ENCODE measurements at regions not wholly inside any gene's neighbourhood (a gene's known extent, or its start where the extent isn't known, plus 50 kb on each side); places are given as distances from the start of the nearest gene placed in this dataset.

DNA sequence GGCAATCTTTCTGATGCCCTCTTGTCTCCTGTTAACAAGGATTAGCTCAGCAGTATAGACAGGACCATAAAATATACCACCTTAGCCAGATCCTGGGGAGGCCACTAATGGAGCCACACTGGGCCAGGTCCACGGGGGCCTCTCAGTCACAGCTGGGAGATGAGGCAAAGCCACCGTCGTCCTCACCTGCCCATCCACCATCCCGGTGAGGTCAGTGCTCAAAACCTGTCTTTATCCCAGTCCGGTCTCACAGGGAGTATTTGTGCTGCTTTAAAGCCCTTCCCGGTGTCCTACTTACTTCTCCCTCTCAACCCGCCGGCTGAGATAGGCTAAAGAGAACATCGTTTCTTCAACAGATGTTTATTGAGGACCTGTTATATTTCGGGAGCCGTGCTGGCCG is 104.3 kb downstream of the EDN3 start:
- DNase-seq = no peak

GRCh38 chr20:59405226-59406200 is 105.1 kb downstream of the EDN3 start:
- no peak for DNase-seq

- no peak for DNase-seq
Measured at GRCh38 chr20:59406446-59406845, 106.0 kb downstream of the EDN3 start.

DNA sequence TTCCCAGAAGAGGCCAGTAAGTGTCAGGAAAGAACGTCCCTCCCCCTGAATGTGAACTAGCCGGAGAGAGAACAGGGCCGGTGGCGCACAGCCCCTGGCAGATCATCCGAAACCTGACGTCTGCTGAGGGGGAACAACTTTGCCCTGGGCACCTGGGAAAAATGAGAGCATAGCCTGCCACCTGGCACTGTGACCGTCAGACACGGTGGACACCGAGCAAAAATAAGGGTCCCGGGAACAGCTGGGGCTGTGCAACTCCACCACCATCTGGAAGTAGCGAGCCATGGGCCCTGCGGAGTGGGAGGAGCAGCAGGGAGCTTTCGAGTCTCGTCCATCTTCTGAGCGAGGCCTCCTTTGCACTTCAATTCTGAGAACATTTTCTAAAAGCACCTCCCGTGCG is 110.8 kb downstream of the EDN3 start:
- DNase-seq = no peak

GRCh38 chr20:59411589-59411988 is 111.2 kb downstream of the EDN3 start:
- no peak for DNase-seq

DNA sequence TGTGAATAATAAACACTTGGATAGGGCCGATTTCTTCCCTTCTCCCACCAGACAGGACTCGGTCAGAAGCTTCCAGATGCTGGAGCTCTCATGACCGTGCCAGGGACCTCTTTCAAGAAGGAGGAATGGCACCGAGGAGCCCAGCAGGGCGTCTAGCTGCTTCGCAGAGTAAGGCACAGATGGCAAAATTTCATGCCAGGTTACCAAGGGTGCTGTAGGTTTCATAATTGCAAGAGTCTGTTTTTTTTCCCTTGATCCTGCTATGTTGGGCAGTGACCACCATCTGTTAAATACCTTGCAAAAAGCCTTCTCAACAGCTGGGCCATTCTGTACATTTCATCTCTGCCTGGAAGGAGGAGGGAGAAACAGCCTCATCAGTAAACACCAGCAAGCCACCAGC is 111.8 kb downstream of the EDN3 start:
- no peak for DNase-seq

GRCh38 chr20:59412875-59413284 is 112.5 kb downstream of the EDN3 start:
- DNase-seq = no peak

- DNase-seq = no peak
Measured at GRCh38 chr20:59413326-59413865, 113.0 kb downstream of the EDN3 start.

DNA sequence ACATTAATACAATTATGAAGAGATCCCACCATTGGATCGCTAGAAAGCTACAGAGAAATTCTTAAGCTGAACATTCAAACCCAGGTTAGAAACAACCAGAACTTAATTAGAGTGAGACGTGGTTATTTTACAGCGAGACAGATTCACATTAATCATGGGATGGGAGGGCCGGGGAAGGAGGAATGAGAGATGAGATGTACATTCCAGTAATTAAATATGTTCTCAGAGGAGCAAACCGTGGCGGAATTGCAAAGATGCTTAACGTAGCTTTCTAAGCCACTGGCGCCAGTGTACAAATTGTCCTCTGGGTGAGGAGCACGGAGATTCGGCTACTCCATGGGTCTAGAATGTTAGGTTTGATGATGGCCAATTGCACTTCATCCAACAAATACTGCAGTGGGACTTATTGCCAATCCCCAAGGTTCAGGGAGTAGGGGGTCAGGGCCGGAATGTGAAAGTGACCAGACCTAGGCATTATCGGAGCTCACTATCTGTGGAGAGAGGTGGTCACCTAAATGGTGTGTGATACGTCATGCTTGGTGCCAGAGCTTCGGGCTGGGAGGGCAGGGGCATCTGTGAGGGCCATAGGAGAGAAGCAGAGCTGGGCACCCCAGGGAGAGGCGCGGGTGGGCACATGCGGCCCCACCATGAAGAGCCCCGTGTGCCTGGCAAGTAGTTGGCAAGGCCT is 114.7 kb downstream of the EDN3 start:
- DNase-seq = no peak

GRCh38 chr20:59416916-59417315 is 116.5 kb downstream of the EDN3 start:
- DNase-seq = no peak

GRCh38 chr20:59421089-59421488 is 120.7 kb downstream of the EDN3 start:
- DNase-seq = no peak

DNA sequence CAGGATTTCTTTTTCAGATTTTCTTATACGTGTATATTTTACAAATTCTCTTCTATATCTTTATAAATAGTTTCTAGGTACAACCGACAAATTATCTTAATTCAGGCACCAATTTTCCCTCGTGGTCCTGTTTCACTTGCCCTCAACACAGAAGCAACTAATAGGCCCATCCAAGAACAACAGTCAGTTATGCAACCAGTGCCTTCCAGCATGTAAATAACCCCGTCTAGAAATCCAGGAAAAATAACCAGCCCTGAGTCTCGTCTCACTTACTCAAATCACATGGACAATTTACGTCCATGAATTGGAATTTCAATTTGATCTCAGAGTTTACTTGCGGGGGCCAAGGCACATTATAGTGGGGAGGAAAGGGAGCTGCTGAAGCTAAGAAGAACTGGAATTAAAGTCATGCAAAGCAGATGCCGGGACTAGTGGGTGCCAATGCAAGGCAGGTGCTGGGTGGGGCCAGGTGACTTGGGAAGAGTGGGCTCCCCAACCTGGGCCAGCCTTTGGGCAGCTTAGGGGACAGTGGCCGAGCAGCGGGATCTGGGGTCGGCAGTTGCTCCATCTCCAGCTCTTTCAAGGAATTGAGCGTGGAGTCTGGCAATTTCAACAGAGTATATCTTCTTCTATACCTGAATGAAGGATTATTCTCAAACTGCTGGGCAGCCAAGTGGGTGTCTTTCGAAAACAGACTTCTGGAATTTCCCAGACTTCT is 121.7 kb downstream of the EDN3 start:
- no peak for DNase-seq

- DNase-seq = no peak
Measured at GRCh38 chr20:59422872-59423544, 122.6 kb downstream of the EDN3 start.

GRCh38 chr20:59424976-59425375 is 124.6 kb downstream of the EDN3 start:
- DNase-seq = no peak

GRCh38 chr20:59425572-59425971 is 125.2 kb downstream of the EDN3 start:
- no peak for DNase-seq

DNA sequence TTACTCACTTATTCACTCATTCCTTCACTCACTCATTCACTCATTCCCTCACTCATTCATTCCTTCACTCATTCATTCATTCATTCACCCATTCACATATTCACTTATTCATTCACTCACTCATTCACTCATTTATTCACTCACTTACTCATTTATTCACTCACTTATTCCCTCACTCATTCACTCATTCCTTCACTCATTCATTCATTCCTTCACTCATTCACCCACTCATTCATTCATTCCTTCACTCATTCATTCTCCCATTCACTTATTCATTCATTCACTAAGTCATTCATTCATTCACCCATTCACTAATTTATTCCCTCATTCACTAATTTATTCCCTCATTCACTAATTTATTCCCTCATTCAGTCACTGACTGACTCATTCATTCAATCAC is 127.6 kb downstream of the EDN3 start:
- no peak for DNase-seq

DNA sequence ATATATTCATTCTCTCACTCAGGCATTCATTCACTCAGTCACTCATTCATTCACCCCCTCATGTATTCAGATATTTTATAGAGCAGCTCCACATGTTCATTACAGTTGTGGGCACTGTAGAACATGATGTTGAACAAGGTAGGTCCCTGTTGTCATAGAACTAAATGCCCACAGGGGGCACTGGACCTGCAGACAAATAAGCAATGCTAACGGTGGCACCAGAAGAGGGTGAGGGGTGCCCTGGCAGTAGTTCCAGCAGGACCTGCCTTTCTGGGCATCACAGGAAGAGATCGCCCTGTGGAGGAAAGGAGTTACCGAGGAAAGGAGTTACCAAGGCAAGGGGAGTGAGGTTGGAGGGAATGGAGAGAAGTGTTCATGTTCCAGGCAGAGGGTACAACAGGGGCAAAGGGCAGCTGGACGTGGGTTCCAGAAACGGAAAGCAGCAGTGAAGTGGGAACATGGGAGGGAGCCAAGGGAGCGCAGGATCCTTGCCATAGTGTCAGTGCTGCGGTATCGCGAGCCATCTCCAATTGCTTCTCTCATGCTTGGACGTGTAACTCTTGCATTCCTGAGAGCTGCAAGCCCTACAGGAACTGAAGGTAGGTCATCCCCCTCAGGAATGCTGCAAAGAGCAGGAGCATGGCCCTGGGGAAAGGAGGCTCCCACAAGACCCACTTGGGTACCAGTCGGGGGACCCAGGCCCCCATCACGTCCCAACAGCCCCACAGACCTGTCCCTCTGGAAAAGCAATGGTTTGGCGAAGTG is 128.2 kb downstream of the EDN3 start:
- no peak for DNase-seq

GRCh38 chr20:59429396-59429795 is 129.0 kb downstream of the EDN3 start:
- DNase-seq = no peak

DNA sequence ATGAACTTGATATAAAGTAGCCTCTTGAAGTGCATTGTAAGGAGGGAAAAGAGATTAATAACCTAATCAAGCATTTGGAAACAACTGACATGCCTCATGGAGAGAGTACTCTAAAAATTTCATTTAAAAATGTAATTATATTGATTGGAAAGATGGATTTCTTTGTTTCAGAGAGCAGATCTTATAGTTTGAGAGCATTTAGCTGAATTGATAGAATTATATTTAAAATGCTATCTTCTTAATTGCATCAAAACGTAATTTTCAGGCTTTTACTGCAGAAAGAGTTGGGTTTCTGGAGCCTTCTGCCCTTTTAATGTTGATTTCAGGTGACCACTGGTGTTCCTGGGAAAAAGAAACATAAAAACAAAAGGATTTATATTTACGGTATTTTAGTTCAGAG is 130.6 kb downstream of the EDN3 start:
- no peak for DNase-seq

- DNase-seq = no peak
Measured at GRCh38 chr20:59434960-59435359, 134.5 kb downstream of the EDN3 start.

DNA sequence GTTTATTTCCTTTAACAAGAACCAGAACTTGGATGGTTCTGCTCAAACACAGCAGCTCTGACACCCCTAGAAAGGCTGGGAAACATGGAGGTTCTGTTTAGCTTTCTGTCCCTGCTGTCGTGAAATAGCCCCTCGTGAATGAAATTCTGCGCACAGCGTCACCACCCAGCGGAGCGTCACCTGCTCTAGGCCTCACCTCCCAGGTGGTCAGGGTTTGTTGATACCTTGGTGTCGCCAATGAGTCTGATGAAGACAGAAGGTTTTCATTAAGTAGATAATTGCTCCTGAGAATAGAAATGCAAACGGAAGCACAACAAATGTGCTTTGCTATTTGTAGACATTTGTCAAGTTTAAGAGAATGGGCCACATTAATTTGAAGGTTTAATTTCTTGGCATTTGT is 135.1 kb downstream of the EDN3 start:
- DNase-seq = no peak

DNA sequence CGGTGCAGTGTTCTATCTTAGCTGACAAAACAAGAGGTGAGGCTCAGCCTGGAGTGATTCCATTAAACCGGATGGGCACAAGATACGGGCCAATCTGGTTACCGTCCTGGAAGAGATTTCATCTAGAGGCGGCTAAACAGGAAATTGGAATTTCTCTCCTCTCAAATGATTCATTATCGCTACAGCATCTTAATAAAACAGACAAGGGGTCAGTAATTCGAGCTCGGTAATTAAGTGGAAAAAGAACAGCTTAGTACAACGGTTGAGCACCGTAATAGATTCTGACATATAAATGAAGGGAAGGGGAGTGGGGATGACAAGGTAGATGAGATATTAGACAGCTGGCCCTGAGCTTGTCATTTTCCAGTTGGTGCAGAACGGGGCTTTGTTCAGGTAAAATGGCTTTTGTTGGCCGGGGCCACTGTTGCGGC is 137.2 kb downstream of the EDN3 start:
- DNase-seq = no peak

Data from NCI-H2029 (cell line).